Right forelimb (tissue), 1 donor: ENCODE measurements at regions not wholly inside any gene's neighbourhood (a gene's known extent, or its start where the extent isn't known, plus 50 kb on each side); places are given as distances from the start of the nearest gene placed in this dataset.
"Not testable (repeated sequence)": the region's sequence is repeated elsewhere in the genome, so short reads cannot be mapped to it uniquely, and the experiment has no call there.

Source experiments
- DNase-seq: peaks from one replicate; pipeline ENCODE4 v3.0.0-alpha.2; 2018

GRCh38 chrX:68994135-68994890, 165.5 kb downstream of the EFNB1 start:
- no peak for DNase-seq

DNA sequence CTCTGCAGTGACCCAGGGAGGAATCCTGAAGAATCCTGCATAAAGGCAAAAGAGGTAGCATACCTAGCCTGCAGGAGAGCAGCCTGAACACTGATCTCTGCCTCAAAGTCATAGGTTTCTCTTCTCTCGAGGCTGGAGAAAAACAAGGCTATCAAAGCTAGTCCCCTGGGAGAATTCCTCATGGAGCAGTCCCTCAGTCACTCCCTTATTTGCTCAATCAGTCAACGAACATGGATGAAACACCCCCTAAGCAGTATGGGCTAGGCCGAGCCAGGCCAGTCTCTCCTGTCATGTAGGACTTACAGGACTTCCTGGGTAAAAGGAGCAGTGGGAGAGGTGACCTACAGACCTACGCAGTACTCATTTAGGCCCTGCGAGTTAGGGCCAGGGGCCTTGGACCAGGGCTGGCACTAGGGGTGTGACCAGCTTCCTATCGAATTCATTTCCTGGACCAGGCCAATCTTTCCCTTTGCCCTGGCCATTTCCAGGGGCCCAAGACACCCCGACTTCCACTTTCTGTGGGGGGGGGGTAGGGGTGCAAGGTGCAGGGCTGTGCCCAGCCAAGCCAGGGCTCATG, 164.1 kb downstream of the EFNB1 start:
- DNase-seq, result no peak

DNA sequence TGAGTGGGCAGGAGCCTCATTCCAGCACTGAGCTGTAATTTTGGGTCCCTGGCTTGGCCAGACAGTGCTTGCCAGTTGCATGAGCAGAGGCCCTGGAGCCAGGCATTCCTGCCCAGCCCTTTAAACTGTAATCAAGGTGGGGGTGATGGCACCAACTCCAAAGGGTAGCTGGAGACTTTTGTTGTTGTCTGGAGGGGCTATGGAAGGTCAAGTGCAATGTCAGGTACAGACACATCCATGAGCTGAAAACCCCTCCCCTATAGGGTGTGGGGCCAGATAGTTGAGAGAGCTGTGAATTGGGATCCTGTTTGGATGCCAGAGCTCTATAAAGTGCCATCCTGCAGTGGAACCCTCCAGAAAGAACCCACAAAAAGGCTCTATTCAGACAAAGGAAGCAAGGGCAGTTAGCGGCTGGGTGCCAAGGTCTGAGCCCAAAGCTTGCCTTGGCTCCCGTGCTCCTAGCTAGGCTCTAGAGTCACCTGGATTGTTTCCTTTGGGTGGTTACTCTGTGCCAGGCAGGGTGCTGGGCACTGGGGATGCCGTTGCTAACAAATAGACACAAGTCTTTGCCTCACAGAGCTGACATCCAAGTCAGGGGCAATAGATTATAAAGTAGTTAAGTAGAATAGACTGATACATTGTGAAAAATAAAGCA, 163.0 kb downstream of the EFNB1 start:
- DNase-seq, result no peak

GRCh38 chrX:68990948-68991347, 162.1 kb downstream of the EFNB1 start:
- no peak for DNase-seq

DNA sequence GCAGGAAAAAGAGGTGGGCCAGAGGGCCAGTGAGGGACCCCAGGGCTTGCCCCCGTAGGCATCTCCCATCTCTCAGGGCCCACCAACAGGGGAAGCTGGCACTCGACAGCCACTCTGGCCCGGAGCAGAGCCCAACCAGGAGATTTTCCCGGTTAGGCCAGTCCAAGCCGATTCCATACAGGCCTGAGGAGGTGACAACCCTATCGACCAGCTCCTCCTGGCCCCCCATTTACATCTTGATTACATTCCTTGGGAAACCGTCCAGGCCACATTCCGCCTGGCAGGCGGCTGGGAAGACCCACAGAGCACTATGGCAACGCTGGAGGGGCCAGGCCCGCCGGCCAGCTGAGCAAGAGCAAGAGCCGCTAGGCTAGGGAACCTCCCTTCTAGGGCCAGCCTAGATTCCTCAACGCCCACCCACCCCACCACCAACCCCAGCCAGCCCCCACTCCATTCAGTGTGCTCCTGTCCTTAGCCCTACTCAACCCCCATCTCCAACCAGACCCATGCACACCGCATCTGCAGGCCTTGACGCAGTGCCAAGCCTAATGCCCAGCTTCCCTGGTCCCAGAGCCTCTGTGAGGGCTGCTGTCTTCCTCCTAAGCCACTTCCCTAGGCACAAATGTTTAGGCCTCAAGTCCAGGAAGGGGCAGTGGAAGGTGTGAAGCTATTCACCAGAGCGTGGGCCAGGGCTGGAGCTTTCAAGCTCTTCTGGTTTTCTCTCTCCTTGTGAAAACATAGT, 161.2 kb downstream of the EFNB1 start:
- DNase-seq, result peak; percentile 71

DNA sequence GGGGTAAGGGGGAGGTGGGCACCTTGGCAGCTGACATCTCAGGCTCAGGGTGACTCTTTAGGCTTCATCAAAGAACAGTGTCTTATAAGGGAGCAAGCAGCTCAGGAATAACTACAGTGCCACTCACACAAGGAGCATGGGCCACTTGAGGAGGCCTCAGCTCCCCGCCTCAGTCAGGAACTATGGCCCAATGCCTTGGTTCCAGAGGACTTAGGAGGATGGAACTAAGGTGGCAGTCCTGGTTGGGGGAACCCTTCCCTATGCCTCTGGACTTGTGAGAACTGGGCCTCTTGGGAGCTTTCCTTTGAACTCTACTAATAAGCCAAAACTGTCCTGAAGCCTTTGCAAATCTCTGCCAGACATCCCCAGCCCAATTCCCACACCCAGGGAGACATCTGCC, 160.6 kb downstream of the EFNB1 start:
- DNase-seq, result no peak

DNA sequence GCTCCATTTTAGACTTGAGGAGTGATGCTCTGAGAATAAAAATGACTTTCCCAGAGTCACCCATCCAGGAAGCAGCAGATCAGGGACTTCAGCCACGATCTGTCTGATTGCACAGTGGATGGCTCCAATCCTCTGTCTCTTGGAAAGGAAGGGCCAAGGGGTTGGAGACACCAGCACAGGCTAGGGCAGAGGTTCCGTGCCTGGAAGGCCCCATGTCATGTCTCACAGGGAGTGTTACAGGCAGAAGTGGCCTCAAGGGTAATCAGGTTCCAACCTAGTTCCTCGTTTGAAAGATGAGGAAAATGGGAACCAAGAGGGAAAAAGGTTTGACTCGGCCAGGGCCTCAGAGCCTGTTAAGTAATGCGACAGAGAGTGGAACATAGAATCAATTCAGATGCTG, 160.0 kb downstream of the EFNB1 start:
- no peak for DNase-seq

DNA sequence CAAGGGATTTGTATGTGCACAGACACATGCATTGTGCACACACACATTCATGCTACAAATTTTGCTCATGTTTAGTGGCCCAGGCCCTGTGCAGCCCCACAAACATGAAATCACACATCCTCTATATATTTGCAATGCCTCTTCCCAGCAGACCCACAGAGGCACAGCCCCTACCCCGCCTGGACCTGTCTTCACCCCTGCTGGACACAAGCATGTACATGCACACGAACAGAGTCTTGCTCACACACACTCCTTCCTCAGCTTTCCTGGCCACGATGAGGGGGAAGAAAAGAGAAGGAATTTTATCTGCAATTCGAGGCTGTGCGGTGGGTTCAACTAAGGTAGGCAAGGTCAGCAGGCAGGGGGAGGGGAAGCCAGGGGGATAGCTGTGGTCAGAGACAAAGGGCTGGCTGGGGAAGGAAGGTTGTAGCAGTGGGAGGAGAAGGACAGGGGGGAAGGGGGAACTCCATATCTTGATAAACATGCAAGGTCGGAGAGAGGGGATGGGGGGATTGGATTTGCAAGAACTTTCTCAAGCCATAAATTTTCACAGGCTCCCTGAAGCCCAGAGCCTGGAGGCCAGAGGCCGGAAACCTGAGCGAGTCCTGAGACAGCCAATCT, 156.4 kb downstream of the EFNB1 start:
- no peak for DNase-seq

- DNase-seq, result no peak
Observed at GRCh38 chrX:68983004-68983857, 154.4 kb downstream of the EFNB1 start.

- no peak for DNase-seq
Observed at GRCh38 chrX:68982476-68982875, 153.7 kb downstream of the EFNB1 start.

- no peak for DNase-seq
Observed at GRCh38 chrX:68980906-68981616, 152.2 kb downstream of the EFNB1 start.

- DNase-seq, result no peak
Observed at GRCh38 chrX:68978655-68979054, 149.8 kb downstream of the EFNB1 start.

GRCh38 chrX:68978255-68978654, 149.4 kb downstream of the EFNB1 start:
- peak; percentile 66 for DNase-seq

DNA sequence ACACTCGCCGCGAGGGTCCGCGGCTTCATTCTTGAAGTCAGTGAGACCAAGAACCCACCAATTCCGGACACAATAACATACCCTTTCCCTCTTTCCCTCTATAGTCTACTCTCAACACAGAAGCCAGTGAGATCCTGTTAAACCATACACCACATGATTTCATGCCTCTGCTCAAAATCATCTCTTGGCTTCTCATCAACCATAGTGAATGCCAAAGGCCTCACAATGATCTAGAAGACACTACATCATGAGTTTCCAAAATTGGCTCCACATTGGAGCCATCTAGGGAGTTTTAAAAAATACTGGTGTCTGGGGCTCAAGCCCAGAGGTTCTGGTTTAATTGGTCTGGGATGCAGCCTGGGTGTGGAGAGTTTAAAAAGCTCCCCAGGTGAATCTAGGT, 124.5 kb downstream of the EFNB1 start:
- DNase-seq, result no peak

GRCh38 chrX:68951942-68952619, 123.3 kb downstream of the EFNB1 start:
- not testable (repeated sequence) for DNase-seq

DNA sequence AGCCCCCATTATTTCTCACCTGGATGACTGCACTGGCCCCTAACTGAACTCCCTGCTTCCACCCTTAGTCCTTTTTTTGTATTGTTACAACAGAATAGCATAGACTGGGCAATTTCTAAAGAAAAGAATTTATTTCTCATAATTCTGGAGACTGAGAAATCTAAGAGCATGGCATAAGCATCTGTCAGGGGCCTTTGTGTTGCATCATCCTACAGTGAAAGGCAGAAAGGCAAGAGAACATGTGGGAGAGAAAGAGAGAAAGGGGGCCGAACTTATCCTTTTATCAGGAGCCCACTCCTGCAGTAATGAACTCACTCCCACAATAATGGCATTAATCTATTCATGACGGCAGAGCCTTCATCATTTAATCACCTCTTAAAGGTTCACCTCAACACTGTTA, 122.1 kb downstream of the EFNB1 start:
- no peak for DNase-seq

DNA sequence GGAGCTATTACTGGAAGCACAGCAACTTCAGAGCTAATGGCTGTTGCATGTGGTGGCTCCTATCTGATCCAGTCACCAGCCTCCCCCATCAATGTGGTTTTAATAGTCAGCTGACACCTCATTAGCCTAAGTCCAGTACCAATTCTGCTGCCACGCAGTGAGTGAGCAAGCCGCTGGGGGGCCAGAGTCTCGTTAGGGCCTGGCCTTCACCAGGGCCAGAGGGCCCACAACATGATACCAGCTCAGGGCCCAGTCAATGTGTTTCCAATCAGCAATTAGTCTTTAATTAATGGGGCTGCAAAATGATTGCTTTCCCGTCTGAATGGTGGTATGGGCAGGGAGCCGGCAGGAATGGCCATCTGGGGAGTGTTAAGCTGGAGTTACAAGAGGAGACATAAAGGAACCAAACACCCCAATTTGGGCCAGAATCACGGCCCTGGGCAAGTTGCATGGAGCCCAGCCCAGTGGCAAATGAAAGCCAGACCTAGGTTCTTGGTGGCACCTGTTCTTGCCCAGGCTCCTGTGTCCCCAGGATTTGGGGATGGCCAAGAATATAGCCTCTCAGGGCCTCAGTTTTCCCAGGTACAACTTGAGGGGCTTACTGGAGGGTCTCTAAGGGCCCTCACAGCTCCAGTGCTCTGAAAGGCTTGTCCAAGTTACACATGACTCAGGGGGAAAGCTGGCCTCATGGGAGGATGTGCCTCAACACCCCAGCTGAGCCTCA, 119.2 kb downstream of the EFNB1 start:
- DNase-seq, result no peak

DNA sequence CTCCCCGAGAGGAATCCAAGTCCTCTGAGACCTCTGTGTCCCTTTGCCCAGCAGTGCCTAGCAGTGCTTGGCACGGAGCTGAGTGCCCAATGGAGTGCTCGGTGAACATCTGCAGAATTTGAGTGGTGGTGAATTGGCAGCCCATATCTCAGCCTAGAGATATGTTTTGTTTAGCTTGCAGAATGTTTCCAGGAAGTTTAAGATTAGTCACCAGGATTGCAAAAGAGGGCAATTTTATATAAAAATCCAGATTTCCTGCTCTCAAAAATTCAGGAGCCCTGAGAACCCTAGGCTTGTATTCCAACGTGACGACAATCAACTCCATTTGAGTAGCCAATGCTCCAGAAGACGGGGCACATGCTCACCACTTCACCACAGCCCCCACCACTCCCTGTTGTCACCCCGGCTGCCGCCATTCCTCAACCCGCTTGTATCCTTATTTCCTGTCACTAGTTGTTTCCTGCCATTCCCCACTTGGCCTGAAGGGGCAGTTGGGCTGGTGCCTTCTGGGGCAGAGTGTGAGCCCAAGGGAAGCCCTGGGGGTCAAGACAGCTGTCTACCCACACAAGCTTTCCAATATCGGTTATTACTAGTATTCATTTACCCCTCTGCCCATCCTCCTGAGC, 116.9 kb downstream of the EFNB1 start:
- no peak for DNase-seq

DNA sequence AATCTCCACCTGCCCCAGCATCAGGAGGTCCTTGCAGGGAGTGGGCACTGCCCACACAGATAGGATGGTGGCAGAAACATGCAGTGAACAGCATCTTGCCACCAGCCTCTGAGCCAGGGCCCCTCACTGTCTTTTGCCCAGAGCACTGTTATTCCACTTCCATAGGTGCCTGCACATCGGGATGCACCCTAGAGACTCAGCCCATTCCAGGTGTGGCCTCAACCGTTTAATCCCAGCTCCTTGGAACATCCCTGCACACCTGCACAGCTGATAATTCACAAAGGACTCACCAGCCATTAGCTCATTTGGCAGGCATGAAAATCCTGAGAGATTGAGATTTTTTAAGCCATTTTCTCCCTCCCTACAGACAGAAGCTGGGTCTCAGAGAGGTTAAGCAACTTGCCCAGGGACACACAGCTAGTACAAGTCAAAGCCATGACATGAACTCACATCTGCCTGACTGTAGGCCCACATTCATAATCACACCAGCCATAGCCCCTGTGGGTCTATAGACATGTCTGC, 116.3 kb downstream of the EFNB1 start:
- no peak for DNase-seq
